Keratinocyte (primary cell): ENCODE measurements at regions not wholly inside any gene's neighbourhood (a gene's known extent, or its start where the extent isn't known, plus 50 kb on each side); places are given as distances from the start of the nearest gene placed in this dataset.

Experiments used
- DNase-seq: peaks from one replicate; pipeline ENCODE4 v3.0.0-alpha.2; 2011; ENCODE audit warnings: low read depth, missing footprints, low spot score
- FAIRE-seq: peaks from 2 replicates; lab custom pipeline; 2011; peaks lifted over from hg19 to GRCh38; lab: Jason Lieb, UNC
- H2AFZ ChIP-seq: 2 replicates; pipeline ENCODE4 v1.6.0; 2012; ENCODE audit warnings: low read length, control low read depth, inconsistent platforms; ENCODE audit not compliant: control insufficient read depth
- H3K27ac ChIP-seq: 2 replicates; pipeline ENCODE4 v1.5.1; 2011; ENCODE audit warnings: low read length; ENCODE audit not compliant: control insufficient read depth, insufficient read depth
- H3K27me3 ChIP-seq: 3 replicates; pipeline ENCODE4 v1.6.0; 2011; ENCODE audit warnings: low read length; ENCODE audit not compliant: control insufficient read depth, insufficient read depth; ENCODE audit errors: extremely low read depth
- H3K36me3 ChIP-seq, 2 experiments: 2 replicates in 1 of 2; 3 replicates in 1 of 2; pipeline ENCODE4 v1.5.1; 2011; ENCODE audit warnings: low read length in 2 of 2, mild to moderate bottlenecking in 1 of 2; ENCODE audit not compliant: control insufficient read depth in 2 of 2, insufficient read depth in 2 of 2; ENCODE audit errors: extremely low read depth in 1 of 2
- H3K4me1 ChIP-seq: 3 replicates; pipeline ENCODE4 v1.5.1; 2011; ENCODE audit warnings: low read length; ENCODE audit not compliant: control insufficient read depth, insufficient read depth; ENCODE audit errors: extremely low read depth
- H3K4me2 ChIP-seq: 3 replicates; pipeline ENCODE4 v1.6.0; 2011; ENCODE audit warnings: low read depth, low read length; ENCODE audit not compliant: control insufficient read depth, insufficient read depth; ENCODE audit errors: extremely low read depth
- H3K4me3 ChIP-seq, 3 experiments: fragments of 200-600 bp in 1 of 3; sonication (generic) in 1 of 3; 2 replicates in 2 of 3; 3 replicates in 1 of 3; pipeline ENCODE4 v1.5.1; 2011 to 2016; ENCODE audit warnings: low read length in 3 of 3, mild to moderate bottlenecking in 3 of 3, control low read depth in 2 of 3, inconsistent platforms in 1 of 3, low read depth in 1 of 3, mixed read lengths in 1 of 3, mixed run types in 1 of 3, moderate library complexity in 1 of 3; ENCODE audit not compliant: control insufficient read depth in 2 of 3, insufficient read depth in 2 of 3; ENCODE audit errors: extremely low read depth in 1 of 3
- H3K79me2 ChIP-seq: 2 replicates; pipeline ENCODE4 v1.6.0; 2012; ENCODE audit warnings: low read length; ENCODE audit not compliant: control insufficient read depth, insufficient read depth
- H3K9ac ChIP-seq: 3 replicates; pipeline ENCODE4 v1.6.0; 2011; ENCODE audit warnings: low read length; ENCODE audit not compliant: control insufficient read depth, insufficient read depth; ENCODE audit errors: extremely low read depth
- H3K9me1 ChIP-seq: 3 replicates; pipeline ENCODE4 v1.6.0; 2011; ENCODE audit warnings: low read length; ENCODE audit not compliant: control insufficient read depth, insufficient read depth; ENCODE audit errors: extremely low read depth
- H3K9me3 ChIP-seq: 2 replicates; pipeline ENCODE4 v1.5.1; 2012; ENCODE audit warnings: low read depth, low read length; ENCODE audit not compliant: control insufficient read depth
- H4K20me1 ChIP-seq: 3 replicates; pipeline ENCODE4 v1.6.0; 2011; ENCODE audit warnings: low read length; ENCODE audit not compliant: control insufficient read depth, insufficient read depth; ENCODE audit errors: extremely low read depth
- EZH2 ChIP-seq: IDR thresholded peaks from one replicate; pipeline ENCODE4 v1.6.1; 2012; ENCODE audit warnings: inconsistent platforms, mild to moderate bottlenecking, low read length, moderate library complexity
- dilution Hi-C: fragments of 300-500 bp; cut with MboI; formaldehyde crosslinking; loops from one replicate; pipeline ENCODE4 v1.7.0; 2020; ENCODE audit warnings: low sequenced_read_pairs; ENCODE audit not compliant: extremely low pct_ligation_motif_present
- TF ChIP-seq, protein P1 (sequence below), 3 experiments: IDR thresholded peaks in 1 of 3; conservative IDR thresholded peaks in 1 of 3; optimal IDR thresholded peaks in 1 of 3; 2 replicates in 2 of 3; 3 replicates in 1 of 3; pipeline versions ENCODE3 to v1.5.1; 2011; ENCODE audit warnings: low read length in 3 of 3, mild to moderate bottlenecking in 3 of 3, moderate library complexity in 2 of 3, control low read depth in 1 of 3, inconsistent platforms in 1 of 3; ENCODE audit not compliant: insufficient read depth in 2 of 3; ENCODE audit errors: extremely low read depth in 1 of 3

DNA sequence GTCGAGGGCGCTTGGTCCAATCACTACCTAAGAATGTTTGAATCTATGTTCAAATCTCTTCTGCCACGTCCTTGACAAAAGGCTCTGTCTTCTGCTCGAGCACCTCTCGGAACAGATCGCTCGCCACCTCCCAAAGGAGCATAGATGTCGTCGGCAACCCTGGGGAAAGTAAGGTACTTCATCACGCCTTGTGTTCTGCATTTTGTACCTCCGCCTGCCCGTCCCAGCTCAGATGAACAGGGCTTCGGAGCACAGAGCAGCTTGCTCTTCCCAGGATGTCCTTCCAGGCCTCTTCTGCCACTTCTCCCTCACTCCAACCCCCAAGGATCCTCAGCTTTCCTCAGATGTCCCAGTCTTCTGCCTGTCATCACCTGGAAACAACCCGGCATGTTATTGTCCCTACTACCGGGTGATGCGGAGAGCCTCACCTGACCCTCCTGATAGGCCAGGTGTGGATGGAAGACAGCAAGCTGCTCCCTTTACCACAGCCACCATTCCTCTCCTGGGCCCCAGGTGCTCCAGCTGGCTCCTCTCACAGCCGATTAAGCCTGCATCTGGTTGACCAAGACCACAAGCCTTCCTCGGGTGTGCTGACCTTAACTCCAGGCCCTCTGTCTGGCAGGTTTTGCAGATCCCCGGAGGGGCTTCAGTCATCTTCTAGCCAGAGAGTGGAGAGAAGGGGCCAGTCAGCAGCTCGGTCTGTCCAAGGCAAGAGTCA is 270.5 kb downstream of the FAM43A start:
- Histone ChIP-seq H3K4me3 (no peak overlapping the region), H4K20me1 (no peaks in the 10 kb centered on the region), H3K36me3 (no peaks in the 10 kb centered on the region), H3K9me1 (no peaks in the 10 kb centered on the region), H2AFZ (no peak overlapping the region), H3K4me1 (no peaks in the 10 kb centered on the region), H3K27ac (no peak overlapping the region), H3K4me2 (no peak overlapping the region), H3K79me2 (no peaks in the 10 kb centered on the region), H3K9ac (no peak overlapping the region), H3K9me3 (no peaks in the 10 kb centered on the region), H3K27me3 (peaks cover 9% of the 10 kb centered on the region)
- no peak for TF ChIP-seq EZH2
- TF ChIP-seq, protein P1, sequence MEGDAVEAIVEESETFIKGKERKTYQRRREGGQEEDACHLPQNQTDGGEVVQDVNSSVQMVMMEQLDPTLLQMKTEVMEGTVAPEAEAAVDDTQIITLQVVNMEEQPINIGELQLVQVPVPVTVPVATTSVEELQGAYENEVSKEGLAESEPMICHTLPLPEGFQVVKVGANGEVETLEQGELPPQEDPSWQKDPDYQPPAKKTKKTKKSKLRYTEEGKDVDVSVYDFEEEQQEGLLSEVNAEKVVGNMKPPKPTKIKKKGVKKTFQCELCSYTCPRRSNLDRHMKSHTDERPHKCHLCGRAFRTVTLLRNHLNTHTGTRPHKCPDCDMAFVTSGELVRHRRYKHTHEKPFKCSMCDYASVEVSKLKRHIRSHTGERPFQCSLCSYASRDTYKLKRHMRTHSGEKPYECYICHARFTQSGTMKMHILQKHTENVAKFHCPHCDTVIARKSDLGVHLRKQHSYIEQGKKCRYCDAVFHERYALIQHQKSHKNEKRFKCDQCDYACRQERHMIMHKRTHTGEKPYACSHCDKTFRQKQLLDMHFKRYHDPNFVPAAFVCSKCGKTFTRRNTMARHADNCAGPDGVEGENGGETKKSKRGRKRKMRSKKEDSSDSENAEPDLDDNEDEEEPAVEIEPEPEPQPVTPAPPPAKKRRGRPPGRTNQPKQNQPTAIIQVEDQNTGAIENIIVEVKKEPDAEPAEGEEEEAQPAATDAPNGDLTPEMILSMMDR (optimal IDR thresholded peaks at IDR 0.05 in 1 of 3, IDR thresholded peaks at IDR 0.05 in 1 of 3, conservative IDR thresholded peaks at IDR 0.05 in 1 of 3; ENCODE audit: extremely low read depth in 1 of 3, insufficient read depth in 2 of 3, low read length in 3 of 3): no peak
- dilution Hi-C loops: no loop called here
- DNase-seq (no peak), FAIRE-seq (no peak)

DNA sequence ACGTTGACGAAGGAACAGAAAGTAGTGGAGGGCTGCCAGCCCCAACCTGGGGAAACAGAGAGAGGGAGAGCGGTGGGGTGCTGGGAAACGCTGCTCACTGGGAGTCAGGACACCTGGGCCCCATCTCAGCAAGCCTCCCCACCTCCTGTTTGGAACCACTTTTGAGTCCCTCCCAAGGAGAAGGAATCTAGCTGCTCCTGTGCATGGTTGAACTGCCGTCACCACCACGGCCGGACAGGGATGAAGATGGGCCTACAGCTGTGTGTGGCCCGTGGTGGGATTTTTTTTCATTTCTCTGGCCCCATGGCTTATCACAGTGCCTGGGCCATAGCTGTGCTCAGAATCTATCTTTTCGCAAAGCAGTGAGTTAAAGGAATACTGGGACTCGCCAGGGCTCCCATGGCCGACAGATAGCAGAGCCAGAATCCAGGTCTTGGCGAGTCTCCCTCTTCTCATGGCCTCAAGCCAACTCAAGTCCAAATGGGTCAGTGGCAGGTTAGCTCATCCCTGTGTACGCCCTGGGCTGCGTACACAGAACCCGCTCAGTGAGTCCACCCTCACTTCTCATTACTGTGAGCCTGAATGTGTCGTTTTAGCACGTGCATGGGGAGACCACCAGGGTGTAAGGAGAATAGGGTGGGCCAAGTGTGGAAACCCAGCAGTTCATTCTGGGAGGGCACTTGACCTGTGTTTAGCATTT is 271.2 kb downstream of the FAM43A start:
- H4K20me1 ChIP-seq: no peaks in the 10 kb centered on the region
- no peaks in the 10 kb centered on the region for H3K9me3 ChIP-seq
- H3K36me3 ChIP-seq: no peaks in the 10 kb centered on the region
- H3K4me3 ChIP-seq: no peak overlapping the region
- no peaks in the 10 kb centered on the region for H3K79me2 ChIP-seq
- no peak for TF ChIP-seq EZH2
- TF ChIP-seq, protein P1 (optimal IDR thresholded peaks at IDR 0.05 in 1 of 3, IDR thresholded peaks at IDR 0.05 in 1 of 3, conservative IDR thresholded peaks at IDR 0.05 in 1 of 3; ENCODE audit: extremely low read depth in 1 of 3, insufficient read depth in 2 of 3, low read length in 3 of 3): no peak
- H2AFZ ChIP-seq: no peak overlapping the region
- H3K4me1 ChIP-seq: no peaks in the 10 kb centered on the region
- H3K4me2 ChIP-seq: no peak overlapping the region
- no peak for DNase-seq
- peaks cover 9% of the 10 kb centered on the region for H3K27me3 ChIP-seq
- dilution Hi-C loops: no loop called here
- H3K27ac ChIP-seq: no peak overlapping the region
- H3K9me1 ChIP-seq: no peaks in the 10 kb centered on the region
- no peak for FAIRE-seq
- no peak overlapping the region for H3K9ac ChIP-seq
